ENCODE measurements at regions not wholly inside any gene's neighbourhood (a gene's known extent, or its start where the extent isn't known, plus 50 kb on each side); places are given as distances from the start of the nearest gene placed in this dataset.

GRCh38 chrX:55144697-55145096, 55.9 kb downstream of the PAGE2 start:
- peaks cover 7% of the 10 kb centered on the region for H3K4me1 ChIP-seq (ENCODE audit: control insufficient read depth, extremely low read depth, insufficient read depth, low read length)
- no peak overlapping the region for H3K4me2 ChIP-seq (ENCODE audit: insufficient read depth, low read length)
- no peaks in the 10 kb centered on the region for H3K9me1 ChIP-seq (replicated peaks; ENCODE audit: control insufficient read depth, extremely low read depth, insufficient read depth, low read length)
- no TSS peak for BruUV-seq (replicated peaks)
- dilution Hi-C loops (cut with MboI; ENCODE audit: extremely low pct_ligation_motif_present, low sequenced_read_pairs): no loop called here
- ChIA-PET CTCF (no interaction called here), POLR2A (no interaction called here)
- no peaks in the 10 kb centered on the region for H3K9me3 ChIP-seq (replicated peaks; ENCODE audit: control insufficient read depth, insufficient read depth, low read length)
- no peak for TF ChIP-seq GATA2 (IDR thresholded peaks at IDR 0.05; ENCODE audit: insufficient read depth, insufficient read length, low read depth, low read length)
- no peak for TF ChIP-seq POLR2AphosphoS5 (IDR thresholded peaks at IDR 0.05; ENCODE audit: insufficient read depth, low read depth, low read length)
- no peak for TF ChIP-seq CTCF (IDR thresholded peaks at IDR 0.05; ENCODE audit: extremely low read depth in 1 of 2, insufficient read depth in 1 of 2, low read depth in 1 of 2, low read length in 2 of 2)
- no peak for TF ChIP-seq FOS (IDR thresholded peaks at IDR 0.05; ENCODE audit: borderline replicate concordance, insufficient read depth, low read length)
- no peak for TF ChIP-seq EZH2 (IDR thresholded peaks at IDR 0.05; ENCODE audit: borderline replicate concordance, low read depth, low read length, severe bottlenecking)
- TF ChIP-seq MYC (IDR thresholded peaks at IDR 0.05; ENCODE audit: low read depth, low read length): no peak
- TF ChIP-seq POLR2A (IDR thresholded peaks at IDR 0.05; ENCODE audit: low read depth, low read length): no peak
- TF ChIP-seq MAX (IDR thresholded peaks at IDR 0.05; ENCODE audit: insufficient read depth, insufficient read length): no peak
- H3K36me3 ChIP-seq (ENCODE audit: control insufficient read depth in 2 of 2, extremely low read depth in 1 of 2, insufficient read depth in 2 of 2, low read length in 2 of 2): no peaks in the 10 kb centered on the region
- H3K27me3 ChIP-seq (ENCODE audit: control insufficient read depth in 2 of 2, insufficient read depth in 2 of 2, low read length in 2 of 2): no peaks in the 10 kb centered on the region
- no peak overlapping the region for H2AFZ ChIP-seq (ENCODE audit: low read depth, low read length)
- H3K4me3 ChIP-seq (replicated peaks in 1 of 3; ENCODE audit: insufficient read depth in 1 of 3, low read depth in 1 of 3, low read length in 3 of 3): no peak overlapping the region
- intact Hi-C loops (cut with micrococcal nuclease): no loop called here
- DNase-seq (ENCODE audit: low read depth, low spot score) (no peak), FAIRE-seq (no peak)
- no peak overlapping the region for H3K9ac ChIP-seq (replicated peaks; ENCODE audit: extremely low read depth, insufficient read depth, low read length)
- H3K27ac ChIP-seq (ENCODE audit: insufficient read depth, low read depth, low read length): no peak overlapping the region
- H3K79me2 ChIP-seq (ENCODE audit: control insufficient read depth, insufficient read depth, low read length): no peaks in the 10 kb centered on the region
- no peaks in the 10 kb centered on the region for H4K20me1 ChIP-seq (replicated peaks; ENCODE audit: control insufficient read depth, extremely low read depth, insufficient read depth, low read length)
